CD4-positive, alpha-beta T cell treated with Interleukin-15 for 1 hour (primary cell): ENCODE measurements at regions not wholly inside any gene's neighbourhood (a gene's known extent, or its start where the extent isn't known, plus 50 kb on each side); places are given as distances from the start of the nearest gene placed in this dataset.

Experiments
- DNase-seq: peaks from one replicate; pipeline ENCODE4 v3.0.0-alpha.2; 2020

DNA sequence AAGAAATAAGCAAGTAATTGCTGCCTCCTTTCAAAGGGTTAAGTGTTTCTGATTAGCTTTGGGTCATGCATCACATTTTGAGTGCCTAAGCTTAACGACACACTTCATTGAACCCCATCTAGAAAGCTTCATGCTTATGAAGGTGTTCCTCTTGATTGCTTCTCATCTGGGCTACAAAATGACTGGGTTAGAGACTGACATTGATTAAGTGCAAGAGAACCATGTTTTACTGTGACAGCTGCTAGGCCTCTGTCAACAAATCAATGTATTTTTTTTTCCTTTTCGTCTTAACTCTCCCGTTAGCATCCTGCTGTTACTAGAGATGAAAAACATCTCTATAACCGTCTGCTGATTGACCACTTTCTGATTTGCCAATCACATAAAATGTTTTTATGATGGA, 725.0 kb downstream of the TLE1 start:
- no peak for DNase-seq

DNA sequence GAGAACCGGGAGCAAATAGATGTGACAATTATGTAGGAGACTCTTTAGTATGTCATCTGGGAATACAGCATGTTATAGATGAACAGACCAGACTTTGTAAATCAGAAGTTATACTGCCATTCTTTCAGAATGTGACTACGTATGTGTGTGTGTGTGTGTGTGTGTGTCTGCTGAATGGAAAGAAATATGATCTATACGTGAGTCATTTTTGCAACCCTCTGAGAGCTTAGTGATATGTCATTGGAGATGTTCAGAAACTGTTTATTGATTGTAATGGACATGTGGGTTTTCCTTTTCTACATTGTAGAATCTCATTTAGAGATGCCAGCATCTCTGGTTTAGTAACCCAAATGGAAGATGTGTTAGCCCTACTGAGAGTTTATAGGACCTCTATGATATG, 731.5 kb downstream of the TLE1 start:
- DNase-seq: no peak

DNA sequence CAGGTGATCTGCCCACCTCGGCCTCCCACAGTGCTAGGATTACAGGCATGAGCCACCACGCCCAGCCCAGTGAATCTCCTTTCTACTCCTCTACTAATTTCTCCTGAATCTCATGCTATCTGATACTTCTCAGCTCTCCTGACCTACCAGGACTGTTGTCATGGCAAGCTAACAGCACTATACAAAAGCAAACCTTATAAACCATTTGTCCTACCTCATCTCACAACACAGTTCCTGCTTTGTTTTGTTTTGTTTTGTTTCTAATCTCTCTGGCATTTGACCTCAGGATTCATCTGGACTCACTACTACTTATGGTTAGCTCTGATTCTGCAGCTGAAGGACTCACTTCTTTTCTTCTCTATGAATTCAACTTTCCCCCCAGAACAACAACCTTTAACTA, 734.8 kb downstream of the TLE1 start:
- DNase-seq: no peak

DNA sequence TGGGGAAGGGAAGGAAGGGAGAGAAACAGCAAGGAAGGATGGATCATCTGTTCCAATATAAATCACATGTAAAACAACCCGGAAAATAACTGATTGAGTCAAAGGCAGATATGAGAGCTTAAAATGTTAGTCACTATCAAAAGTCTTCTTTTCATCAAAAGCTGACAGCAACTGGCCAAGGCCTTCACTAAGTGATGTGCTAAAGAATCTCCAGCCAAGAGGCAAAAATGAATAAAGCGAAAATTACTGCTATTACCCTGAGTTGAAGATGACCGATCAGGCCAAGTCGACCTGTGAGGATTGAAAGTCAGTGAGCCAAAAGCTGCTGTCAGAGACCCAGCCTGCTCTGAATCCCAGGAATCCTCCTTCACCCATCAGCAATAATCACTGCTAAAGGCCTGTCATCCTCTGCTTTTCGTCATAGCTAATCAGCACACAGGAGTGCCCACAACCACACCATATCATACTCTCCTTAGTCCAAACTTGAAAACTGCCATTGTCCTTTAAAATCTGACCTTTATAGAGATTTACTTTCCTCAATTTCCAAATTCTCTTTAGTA, 736.9 kb downstream of the TLE1 start:
- no peak for DNase-seq

DNA sequence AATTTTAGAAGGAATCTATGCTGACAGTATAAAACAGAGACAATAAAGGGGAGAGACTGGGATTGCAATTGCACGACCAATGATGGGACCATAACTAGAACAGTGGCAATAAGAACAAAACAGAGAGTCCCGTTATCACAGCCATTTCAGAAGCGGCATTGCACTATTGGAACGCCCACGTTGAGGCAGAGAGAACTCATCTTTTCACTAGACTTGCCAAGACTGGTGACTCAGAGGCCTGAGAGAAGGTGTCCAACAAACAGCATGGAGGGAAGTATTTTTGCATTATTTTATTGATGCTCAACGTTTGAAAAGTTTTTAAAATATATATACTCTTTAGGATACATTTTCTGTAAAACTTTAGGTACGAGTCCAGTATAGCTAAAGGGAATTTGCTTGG, 737.7 kb downstream of the TLE1 start:
- no peak for DNase-seq

DNA sequence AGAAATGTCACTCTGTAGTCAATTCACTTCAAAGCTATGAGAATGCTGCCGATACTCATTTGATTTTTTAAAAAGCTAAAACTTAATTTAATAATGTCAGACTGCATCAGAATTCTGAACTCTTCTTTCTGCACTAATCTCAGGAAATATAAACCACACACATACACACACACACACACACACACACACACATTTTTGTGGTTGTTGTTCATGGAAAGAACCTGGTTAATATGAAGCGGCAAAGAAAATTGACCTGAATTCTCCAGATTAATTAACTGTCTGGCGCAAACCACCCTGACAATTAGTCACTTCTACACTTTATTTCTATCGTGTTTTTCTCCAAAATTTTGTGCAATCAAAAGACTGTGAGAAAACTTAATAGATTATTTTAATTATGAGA, 740.5 kb downstream of the TLE1 start:
- no peak for DNase-seq

DNA sequence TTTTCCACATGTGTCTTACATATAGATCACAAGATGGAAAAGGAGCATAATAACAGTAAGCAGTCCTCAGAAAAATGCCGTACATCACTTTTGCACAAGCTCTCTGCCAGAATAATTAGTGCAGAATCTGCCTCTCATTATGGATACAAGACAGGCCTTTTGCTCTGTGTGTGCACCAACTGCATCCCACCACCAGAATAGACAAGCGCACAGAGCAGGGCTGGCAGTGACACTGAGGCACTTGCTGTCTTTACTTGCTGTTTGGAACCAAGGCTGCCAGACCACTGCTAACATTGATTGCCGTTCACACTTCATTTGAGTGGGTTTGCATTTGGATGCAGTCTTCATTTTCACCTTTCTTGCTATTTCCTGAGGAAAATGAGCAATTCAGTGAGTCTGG, 741.3 kb downstream of the TLE1 start:
- no peak for DNase-seq

DNA sequence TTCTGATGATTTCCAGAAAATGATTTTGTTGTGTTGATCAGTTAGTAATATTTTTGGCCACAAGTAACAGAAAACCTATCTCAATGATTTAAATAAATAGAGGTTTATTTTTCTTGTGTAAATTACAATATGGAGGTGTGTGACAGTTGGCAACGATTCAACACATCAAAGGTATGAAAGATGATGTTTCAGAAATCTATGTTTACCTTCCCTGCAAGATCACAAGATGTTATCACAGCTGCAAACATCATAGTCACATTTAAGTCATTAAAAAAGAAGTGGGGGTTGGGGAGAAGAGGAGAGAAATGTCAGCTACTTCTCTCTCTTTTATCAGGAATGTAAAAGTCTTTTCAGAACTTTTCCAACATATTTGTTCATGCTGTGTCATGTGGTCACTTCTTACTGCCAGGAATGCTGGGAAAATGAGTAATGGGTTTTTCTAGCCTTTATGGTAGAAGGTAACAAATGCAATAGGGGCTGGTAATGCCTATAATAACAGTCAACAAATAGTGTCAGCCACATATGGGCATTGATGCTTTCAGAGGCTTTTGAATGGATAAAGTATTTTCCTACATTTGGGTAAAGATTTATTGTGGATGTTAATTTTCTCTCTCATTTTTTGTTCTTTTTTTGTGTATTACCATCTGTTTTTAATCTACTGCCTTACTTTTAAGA, 742.7 kb downstream of the TLE1 start:
- DNase-seq: no peak

DNA sequence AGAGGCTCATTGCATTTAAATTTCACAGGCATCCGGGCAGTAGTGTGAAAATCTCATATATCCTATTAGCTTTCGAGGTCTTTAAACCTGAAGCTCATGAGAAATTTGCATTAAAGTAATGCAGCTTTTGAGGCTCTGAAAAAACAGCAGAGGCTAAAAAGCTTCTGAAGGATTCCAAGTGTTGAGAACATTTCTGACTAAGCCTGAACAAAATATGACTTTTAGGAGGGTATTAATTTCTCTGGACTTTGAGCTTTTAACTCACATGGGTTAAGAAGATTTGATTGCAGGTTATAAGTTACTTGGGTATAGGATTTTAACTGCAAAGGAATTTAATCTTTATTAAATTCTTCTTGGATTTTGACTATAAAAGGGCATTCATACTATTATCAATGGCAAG, 743.9 kb downstream of the TLE1 start:
- no peak for DNase-seq

DNA sequence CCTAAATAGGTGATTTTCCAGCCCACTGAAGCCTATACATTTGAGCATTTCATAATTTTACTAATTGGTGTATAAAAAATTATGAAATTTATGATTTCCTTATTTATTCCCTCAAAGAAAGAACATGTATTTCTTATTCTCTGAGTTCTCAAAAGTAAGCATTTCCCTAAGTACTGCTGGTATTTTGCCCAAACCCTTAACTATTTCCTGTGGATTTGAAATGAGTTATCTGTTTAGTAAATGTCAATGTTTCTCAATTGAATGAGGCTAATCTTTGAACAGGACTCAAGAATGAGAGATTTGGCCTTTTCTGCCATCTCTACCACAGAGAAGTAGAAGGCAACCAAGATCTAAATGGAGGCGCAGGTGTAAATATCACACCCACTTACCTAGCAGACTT, 751.7 kb downstream of the TLE1 start:
- no peak for DNase-seq

DNA sequence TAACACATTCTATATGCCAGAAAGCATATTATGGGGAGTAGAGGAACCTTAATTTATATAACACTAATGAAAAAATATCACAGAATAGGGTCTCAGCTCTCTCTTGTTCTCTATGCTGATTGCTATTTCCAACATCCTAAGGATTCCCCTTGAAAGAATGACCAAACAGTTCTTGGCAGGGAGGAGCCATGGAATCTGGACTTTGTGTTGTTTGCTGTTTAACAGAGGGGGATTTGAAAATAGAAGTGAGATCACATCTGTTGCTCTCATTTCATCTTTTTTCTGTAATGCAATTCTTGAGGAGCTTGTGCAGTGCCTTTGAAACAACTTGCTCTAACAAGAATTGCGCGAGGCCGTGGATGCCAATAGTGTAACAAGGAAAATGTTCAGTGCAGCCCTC, 755.3 kb downstream of the TLE1 start:
- no peak for DNase-seq

DNA sequence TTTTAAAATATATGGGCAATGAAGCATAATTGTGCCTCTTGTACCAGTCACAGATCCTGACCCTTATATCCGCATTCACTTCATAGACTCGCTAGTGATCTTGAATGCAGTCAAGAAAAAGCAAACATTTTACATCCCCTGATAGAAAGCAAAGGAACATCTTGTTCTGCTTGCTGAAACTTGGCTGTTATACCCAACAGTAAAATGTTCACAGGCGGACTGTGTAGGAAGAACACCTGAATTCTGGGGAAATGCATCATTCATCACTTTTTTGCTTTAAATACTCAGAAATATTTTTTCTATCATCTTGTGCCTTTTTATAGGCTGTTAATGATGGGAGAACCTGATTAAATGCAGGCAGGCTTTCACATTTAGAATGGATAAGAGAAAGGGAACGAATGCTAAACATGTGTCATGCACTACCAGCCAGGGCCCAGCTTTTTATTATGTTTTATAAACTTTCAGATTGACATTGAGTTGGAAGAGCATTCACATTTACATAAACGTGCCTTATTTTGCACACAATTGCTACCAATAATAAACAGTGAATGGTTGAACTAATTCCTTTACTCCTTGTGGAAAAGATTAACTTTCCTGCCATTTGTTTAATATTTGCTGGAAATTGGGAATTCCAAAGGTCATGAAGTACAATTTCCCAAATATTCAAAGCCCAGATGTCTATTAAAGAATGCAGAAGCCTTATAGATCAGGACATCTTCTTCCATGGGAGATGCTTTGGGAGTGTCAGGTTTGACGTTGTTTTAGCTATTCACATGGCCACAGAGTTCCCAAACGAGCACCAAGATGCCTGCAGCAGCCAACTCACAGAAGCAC, 756.2 kb downstream of the TLE1 start:
- no peak for DNase-seq

DNA sequence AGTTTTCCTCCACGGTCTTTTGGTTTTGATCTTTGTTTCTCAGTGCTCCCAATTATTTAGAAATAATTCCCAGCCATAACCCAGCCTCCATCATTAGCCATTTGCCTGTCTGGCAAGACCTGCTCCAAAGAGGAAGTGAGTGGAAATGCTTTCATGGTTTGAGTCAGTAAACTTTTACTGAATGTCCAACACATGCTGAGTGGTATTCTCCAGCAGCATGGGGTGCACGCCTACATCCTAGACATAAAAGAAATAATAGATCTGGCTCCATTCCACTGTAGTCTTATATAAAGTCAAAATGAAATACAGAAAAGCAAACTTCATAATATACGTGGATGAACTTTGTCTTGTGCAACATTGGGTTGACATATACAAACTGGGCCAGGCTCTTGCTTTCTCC, 757.2 kb downstream of the TLE1 start:
- DNase-seq: no peak

DNA sequence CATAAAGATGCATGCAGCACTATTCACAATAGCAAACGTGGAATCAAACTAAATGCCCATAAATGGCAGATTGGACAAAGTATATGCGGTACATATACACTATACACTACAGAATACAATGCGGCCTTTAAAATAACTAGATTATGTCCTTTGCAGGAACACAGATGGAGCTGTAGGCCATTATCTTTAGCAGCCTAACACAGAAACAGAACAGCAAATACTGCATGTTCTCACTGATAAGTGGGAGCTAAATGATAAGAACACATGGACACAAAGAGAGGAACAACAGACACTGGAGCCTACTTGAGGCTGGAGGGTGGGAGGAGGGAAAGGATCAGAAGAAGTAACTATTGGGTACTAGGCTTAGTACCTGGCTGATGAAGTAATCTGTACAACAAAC, 758.2 kb downstream of the TLE1 start:
- no peak for DNase-seq

DNA sequence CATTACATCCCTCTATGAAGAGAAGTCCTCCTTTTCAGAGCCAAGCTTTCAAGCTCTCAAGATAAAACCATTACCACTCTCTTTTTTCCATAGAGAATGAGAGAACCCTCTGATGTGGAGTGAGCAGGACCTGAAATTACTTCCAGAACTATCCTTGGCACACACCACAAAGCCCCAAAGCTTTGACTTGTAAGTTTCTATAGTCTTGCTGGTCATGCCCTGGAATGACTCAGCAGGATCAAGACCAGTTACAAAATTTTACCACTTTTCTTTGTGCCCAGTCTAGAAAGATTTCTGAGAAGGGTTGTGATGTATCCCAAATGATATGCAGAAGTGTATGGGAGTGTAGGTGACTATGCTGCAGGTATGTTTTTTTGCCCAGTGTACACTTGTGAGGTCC, 760.6 kb downstream of the TLE1 start:
- DNase-seq: no peak

DNA sequence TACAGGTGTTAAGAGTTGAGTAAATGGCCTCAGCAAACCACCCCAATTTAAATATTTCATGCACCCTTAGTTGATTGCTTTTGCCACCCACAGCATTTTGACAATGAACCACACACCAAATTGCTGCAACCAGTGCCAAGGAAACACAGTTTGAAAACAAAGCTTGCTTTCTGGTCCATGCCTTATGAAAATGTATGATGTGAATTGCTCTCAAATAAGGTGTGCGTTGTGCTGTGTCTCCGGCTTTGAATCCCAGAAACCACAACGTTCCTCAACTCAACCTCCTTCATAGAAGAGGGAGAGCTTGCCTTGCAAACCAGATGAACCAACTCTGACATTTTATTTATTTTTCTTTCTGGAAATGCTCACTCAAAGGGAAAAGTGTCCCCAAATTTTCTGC, 762.7 kb downstream of the TLE1 start:
- no peak for DNase-seq

DNA sequence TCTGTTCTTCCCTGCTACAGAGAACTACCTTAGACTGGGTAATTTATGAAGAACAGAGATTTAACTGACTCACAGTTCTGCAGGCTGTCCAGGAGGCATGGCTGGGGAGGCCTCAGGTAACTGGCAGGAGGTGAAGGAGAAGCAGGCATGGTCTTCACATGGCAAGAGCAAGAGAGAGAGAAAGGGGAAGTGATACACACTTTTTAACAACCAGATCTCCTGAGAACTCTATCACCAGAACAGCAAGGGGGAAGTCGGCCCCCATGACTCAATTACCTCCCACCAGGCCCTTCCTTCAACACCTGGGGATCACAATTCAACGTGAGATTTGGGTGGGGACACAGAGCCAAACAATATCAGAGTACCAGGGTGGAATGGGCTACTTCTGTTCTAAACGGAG, 766.8 kb downstream of the TLE1 start:
- DNase-seq: no peak

DNA sequence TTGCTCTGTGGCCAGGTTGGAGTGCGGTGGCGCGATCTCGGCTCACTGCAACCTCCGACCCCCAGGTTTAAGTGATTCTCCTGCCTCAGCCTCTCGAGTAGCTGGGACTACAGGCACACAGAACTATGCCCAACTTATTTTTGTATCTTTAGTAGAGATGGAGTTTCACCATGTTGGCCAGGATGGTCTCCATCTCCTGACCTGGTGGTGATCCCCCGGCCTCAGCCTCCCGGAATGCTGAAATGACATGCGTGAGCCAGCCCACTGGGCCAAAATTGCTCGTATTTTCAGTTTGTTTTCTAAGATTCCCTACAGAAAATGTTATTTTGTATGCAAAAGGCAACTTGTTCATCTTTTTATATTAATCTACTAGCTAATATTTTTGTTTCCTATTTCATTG, 782.6 kb downstream of the TLE1 start:
- DNase-seq: no peak

DNA sequence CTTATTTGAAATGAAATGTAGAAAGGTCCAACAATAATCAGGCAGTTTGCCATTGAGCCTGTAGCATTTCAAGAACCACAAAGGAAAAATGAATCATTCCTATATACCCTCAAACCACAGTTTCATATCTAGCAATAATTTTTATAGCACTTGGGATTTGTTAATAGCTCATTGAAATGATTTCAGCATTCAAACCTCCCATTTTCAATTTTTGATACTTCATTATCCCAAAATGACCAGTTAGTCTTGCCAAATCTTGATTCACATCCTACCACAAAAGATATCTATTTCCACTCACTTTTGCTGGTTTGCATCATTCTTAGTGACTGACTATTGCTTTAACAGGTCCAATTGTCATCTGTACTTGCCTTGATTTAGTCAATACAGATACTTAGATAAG, 790.1 kb downstream of the TLE1 start:
- DNase-seq: no peak

DNA sequence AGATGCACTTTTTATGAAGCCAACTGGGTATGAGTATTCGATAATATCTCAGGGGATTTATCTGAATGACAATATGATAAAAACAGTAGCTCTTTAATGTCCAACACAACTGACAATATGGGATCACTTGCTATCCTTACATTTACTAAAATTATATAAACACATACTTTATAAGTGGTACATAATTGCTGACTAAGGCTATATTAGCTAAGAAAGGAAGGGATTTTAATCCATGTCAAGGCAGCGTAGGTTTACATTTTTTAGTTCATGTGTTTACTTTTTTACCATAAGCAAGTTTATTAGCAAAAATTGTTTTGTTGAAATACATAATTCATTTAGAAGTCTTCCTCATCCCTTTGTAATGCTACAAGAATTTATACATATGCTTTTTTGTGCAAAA, 796.2 kb downstream of the TLE1 start:
- no peak for DNase-seq

DNA sequence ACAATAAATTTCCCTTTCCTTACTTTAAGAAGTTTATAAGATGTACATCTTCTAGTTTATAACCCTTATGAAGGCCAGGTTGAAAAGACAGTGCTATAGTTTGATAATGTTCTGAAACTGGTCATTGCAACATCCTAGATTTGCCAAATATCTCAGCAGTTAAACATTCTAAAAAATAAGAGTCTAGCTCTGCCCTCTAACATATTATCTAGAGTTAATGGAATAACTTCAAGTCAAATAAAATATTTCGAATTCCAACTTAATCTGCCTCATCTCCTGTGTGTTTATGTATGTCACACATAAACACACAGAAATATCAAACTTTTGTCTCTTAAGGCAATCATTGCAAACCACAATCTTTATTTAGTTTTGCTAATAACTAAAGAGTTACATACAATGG, 796.6 kb downstream of the TLE1 start:
- DNase-seq: no peak

DNA sequence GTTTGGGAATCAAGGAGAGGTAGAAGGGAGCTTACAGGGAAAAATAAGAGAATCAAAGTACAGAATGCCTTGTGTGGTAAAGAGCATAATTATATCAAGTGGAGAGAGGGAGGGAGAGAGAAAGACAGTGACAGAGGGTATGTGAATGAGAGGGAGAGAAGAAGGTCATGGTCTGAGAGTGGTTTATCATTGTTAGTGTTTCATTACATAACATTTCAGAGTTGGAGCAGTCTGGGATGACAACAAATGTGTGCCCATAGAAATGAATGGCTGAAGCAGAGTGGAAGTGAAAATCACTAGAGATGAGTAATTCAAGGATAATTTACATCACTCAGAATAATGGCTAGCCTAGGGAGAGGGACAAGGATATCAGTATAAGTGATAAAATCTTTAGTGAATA, 799.2 kb downstream of the TLE1 start:
- DNase-seq: no peak

DNA sequence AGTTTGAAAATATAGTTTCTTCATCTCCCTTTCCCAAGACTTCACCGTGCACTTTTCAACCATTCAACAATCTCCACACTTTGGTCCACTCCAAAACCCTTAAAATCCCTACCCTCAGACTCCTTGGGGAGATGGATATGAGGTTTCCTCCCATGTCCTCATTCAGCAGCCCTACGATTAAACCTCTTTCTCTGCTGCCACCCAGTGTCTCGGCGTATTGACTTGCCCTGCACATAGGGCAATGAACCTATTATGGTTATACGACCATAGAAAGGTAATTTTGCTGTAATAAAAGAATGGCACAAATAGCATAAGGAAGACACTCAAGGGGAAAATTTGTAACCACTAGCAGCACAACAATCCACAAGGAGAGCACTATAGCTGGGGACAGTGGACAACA, 803.5 kb downstream of the TLE1 start:
- DNase-seq: no peak

DNA sequence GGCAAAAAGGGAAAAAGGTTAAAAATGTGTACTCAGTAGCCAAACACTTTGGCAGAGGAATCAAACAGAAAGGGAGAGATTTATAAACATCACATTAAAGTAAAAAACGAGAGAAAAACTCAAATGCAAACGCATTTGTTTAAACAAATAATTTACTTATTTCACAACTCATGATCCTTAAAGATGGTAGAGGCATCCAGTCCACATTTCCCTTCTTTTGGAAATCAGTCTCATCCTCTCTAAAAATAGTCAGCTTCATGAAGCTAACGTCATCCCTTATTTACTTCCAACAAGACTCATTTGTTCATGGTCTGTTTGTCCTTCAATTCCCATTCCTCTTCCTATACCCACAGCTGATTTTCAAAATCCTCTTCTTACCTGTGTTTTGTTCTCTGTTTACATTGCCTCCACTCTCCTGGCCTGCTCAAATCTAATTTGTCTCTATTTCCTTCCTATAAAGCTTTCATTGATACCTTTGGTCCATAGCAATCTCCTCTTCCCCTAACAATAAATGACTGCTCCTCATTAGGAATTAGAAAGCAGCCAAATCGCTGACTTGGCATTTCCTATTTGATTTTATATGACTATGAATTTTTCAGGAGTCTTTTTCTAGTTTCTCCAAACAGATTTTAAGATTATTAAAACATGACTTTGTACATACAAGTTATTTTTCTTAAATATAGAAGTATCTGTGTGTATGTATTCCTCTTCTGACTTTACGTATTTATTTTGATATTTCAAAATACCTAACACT, 805.3 kb downstream of the TLE1 start:
- DNase-seq: no peak
